ENCODE measurements at regions not wholly inside any gene's neighbourhood (a gene's known extent, or its start where the extent isn't known, plus 50 kb on each side); places are given as distances from the start of the nearest gene placed in this dataset.

- TF ChIP-seq CTCF (IDR thresholded peaks at IDR 0.05; ENCODE audit: low read depth, low read length) (no peak), POLR2A (IDR thresholded peaks at IDR 0.05; ENCODE audit: extremely low read depth, insufficient read length) (no peak)
These were observed 400.4 kb upstream of the LRRTM4 start for GRCh38 chr2:77922567-77922966.

Data from NB4 (cell line).